Right lobe of liver (tissue), 4 donors: ENCODE measurements at regions not wholly inside any gene's neighbourhood (a gene's known extent, or its start where the extent isn't known, plus 50 kb on each side); places are given as distances from the start of the nearest gene placed in this dataset.

Experiments used
- POLR2A ChIP-seq: fragments of 450-650 bp; IDR thresholded peaks from one replicate; pipeline ENCODE4 v1.6.1; 2017; ENCODE audit warnings: antibody characterized with exemption, mild to moderate bottlenecking
- TF ChIP-seq, protein P1 (sequence below), 4 donors: fragments of 200-600 bp in 3 of 4; fragments of 450-650 bp in 1 of 4; IDR thresholded peaks; one replicate each; pipeline versions ENCODE4 v1.5.1 to v1.8.0; 2016 to 2022; ENCODE audit warnings: antibody characterized with exemption in 4 of 4, mild to moderate bottlenecking in 2 of 4
- donor health status: DM: no; HTN: no; CAD: no.
- donor health status: DM: no; HTN: no; CAD: no.
- donor health status: DM: no; HTN: yes; CAD: no.

DNA sequence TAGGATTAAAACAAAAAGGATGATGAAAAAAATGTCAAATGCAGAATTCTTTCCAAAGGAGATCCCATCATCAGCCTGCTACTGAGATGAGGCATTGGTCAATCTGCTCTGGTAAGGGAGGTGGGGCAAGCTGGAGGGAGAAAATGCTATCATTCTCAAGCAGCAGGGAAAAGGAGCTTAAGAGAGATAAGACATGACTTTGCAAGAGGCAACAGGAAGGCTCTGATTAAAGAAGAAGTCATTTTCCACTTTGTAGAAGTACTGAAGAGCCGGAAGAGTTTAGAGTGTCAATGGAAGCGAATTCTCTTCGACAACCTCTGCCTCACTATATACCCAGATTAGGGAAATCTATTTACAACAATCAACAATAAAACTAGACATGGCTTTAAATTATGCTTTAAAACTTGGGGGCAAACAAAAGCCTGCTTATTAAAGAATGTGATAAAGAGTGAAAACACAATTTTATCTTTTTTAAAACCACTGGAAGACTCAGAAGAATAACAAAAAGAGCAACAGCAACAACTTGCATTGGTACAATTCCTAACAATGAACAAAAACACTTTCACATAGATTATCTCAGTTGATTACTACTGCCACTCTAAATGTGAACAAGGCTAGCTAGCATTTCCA, 81.8 kb upstream of the NANOGP8 start:
- TF ChIP-seq, protein P1, sequence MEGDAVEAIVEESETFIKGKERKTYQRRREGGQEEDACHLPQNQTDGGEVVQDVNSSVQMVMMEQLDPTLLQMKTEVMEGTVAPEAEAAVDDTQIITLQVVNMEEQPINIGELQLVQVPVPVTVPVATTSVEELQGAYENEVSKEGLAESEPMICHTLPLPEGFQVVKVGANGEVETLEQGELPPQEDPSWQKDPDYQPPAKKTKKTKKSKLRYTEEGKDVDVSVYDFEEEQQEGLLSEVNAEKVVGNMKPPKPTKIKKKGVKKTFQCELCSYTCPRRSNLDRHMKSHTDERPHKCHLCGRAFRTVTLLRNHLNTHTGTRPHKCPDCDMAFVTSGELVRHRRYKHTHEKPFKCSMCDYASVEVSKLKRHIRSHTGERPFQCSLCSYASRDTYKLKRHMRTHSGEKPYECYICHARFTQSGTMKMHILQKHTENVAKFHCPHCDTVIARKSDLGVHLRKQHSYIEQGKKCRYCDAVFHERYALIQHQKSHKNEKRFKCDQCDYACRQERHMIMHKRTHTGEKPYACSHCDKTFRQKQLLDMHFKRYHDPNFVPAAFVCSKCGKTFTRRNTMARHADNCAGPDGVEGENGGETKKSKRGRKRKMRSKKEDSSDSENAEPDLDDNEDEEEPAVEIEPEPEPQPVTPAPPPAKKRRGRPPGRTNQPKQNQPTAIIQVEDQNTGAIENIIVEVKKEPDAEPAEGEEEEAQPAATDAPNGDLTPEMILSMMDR (IDR thresholded peaks at IDR 0.05), result no peak
- no peak for TF ChIP-seq POLR2A
